Astrocyte of the spinal cord (primary cell): ENCODE measurements at regions not wholly inside any gene's neighbourhood (a gene's known extent, or its start where the extent isn't known, plus 50 kb on each side); places are given as distances from the start of the nearest gene placed in this dataset.

ENCODE experiments used
- DNase-seq: peaks from one replicate; pipeline ENCODE4 v3.0.0; 2011; ENCODE audit warnings: low read depth, low spot score
- H3K4me3 ChIP-seq: 2 replicates; pipeline ENCODE4 v1.5.1; 2011; ENCODE audit warnings: low read depth, mild to moderate bottlenecking, low read length, moderate library complexity
- CTCF ChIP-seq: IDR thresholded peaks from 2 replicates; pipeline ENCODE4 v1.5.1; 2012; ENCODE audit warnings: low read depth, mild to moderate bottlenecking, low read length, inconsistent platforms
- in situ Hi-C: cut with HindIII; loops from 2 replicates; pipeline ENCODE4 v1.10.0; 2017; ENCODE audit warnings: low sequenced_read_pairs

GRCh38 chr15:69699096-69699495 lies 246.5 kb downstream of the RPLP1 start:
- no peak for DNase-seq
- in situ Hi-C loops, result no loop called here
- no peak overlapping the region for H3K4me3 ChIP-seq
- no peak for TF ChIP-seq CTCF

GRCh38 chr15:69700380-69700779 lies 247.8 kb downstream of the RPLP1 start:
- no peak for TF ChIP-seq CTCF
- no peak for DNase-seq
- no peak overlapping the region for H3K4me3 ChIP-seq
- in situ Hi-C loops, result no loop called here

GRCh38 chr15:69701198-69701597 lies 248.6 kb downstream of the RPLP1 start:
- DNase-seq, result no peak
- in situ Hi-C loops, result no loop called here
- no peak for TF ChIP-seq CTCF
- no peak overlapping the region for H3K4me3 ChIP-seq

- in situ Hi-C loops, result no loop called here
- no peak overlapping the region for H3K4me3 ChIP-seq
- DNase-seq, result peak; percentile 29
Measured at GRCh38 chr15:69703532-69704187, 251.0 kb downstream of the RPLP1 start.

GRCh38 chr15:69704229-69704628 lies 251.6 kb downstream of the RPLP1 start:
- DNase-seq, result no peak
- in situ Hi-C loops, result no loop called here
- no peak overlapping the region for H3K4me3 ChIP-seq
- TF ChIP-seq CTCF, result no peak

More at GRCh38 chr15:69703532-69704187, 251.0 kb downstream of the RPLP1 start:
- no peak for TF ChIP-seq CTCF

GRCh38 chr15:69704700-69705099 lies 252.1 kb downstream of the RPLP1 start:
- in situ Hi-C loops, result no loop called here
- no peak for TF ChIP-seq CTCF
- no peak overlapping the region for H3K4me3 ChIP-seq
- DNase-seq, result no peak
